PC-9 (cell line): ENCODE measurements at regions not wholly inside any gene's neighbourhood (a gene's known extent, or its start where the extent isn't known, plus 50 kb on each side); places are given as distances from the start of the nearest gene placed in this dataset.

Source experiments
- CTCF ChIP-seq: fragments of 200-600 bp; sonication (generic); conservative IDR thresholded peaks from 2 replicates; pipeline ENCODE4 v1.6.1; 2017; ENCODE audit warnings: mixed run types, antibody characterized with exemption, mild to moderate bottlenecking, moderate library complexity
- EZH2 ChIP-seq: fragments of 200-600 bp; sonication (generic); IDR thresholded peaks from 2 replicates; pipeline ENCODE4 v1.8.0; 2017; ENCODE audit warnings: antibody characterized with exemption, low read depth

GRCh38 chr6:104266922-104267321, 592.8 kb downstream of the HACE1 start:
- TF ChIP-seq CTCF (no peak), EZH2 (no peak)
